ENCODE measurements at regions not wholly inside any gene's neighbourhood (a gene's known extent, or its start where the extent isn't known, plus 50 kb on each side); places are given as distances from the start of the nearest gene placed in this dataset.

GRCh38 chr14:84303140-84303539, 1226.8 kb upstream of the FLRT2 start:
- Histone ChIP-seq H3K27me3 (ENCODE audit: control insufficient read depth, insufficient read depth, low read length) (no peaks in the 10 kb centered on the region), H3K9ac (ENCODE audit: low read length in 3 of 3) (no peak overlapping the region), H3K27ac (ENCODE audit: low read depth in 2 of 2, low read length in 2 of 2) (no peak overlapping the region), H3K9me3 (ENCODE audit: control insufficient read depth in 2 of 3, insufficient read depth in 1 of 3, low read length in 3 of 3) (no peaks in the 10 kb centered on the region), H3K4me3 (ENCODE audit: low read length in 3 of 3) (no peak overlapping the region), H3K36me3 (ENCODE audit: control insufficient read depth in 2 of 3, insufficient read depth in 3 of 3, low read length in 3 of 3) (no peaks in the 10 kb centered on the region), H3K4me1 (ENCODE audit: control insufficient read depth in 2 of 3, insufficient read depth in 2 of 3, low read depth in 1 of 3, low read length in 3 of 3) (no peaks in the 10 kb centered on the region)
- intact Hi-C loops (cut with DNase I): no loop called here
- no peak for FAIRE-seq
- TF ChIP-seq, protein P1, sequence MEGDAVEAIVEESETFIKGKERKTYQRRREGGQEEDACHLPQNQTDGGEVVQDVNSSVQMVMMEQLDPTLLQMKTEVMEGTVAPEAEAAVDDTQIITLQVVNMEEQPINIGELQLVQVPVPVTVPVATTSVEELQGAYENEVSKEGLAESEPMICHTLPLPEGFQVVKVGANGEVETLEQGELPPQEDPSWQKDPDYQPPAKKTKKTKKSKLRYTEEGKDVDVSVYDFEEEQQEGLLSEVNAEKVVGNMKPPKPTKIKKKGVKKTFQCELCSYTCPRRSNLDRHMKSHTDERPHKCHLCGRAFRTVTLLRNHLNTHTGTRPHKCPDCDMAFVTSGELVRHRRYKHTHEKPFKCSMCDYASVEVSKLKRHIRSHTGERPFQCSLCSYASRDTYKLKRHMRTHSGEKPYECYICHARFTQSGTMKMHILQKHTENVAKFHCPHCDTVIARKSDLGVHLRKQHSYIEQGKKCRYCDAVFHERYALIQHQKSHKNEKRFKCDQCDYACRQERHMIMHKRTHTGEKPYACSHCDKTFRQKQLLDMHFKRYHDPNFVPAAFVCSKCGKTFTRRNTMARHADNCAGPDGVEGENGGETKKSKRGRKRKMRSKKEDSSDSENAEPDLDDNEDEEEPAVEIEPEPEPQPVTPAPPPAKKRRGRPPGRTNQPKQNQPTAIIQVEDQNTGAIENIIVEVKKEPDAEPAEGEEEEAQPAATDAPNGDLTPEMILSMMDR (IDR thresholded peaks at IDR 0.05; ENCODE audit: borderline replicate concordance, extremely low read depth, insufficient read depth): no peak
- DNase-seq: no peak

DNA sequence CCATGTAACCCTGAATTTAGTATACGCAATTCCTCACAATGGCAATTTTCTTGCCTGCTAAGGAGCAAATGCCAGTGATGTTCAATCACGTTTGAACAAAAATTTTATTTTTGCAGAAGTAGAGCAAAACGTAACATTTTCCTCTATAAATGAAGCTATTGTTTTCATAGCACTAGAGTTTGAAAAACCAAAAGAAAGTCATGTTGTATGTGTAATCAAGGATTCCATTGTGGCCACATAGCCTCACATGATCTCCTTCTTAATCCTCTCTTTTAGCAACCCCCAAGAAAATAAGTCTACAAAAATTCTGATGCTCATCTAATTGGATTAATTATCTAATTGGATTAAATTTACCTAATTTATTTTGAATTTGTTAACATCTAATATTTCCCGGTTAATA, 1217.4 kb upstream of the FLRT2 start:
- Histone ChIP-seq H3K4me3 (ENCODE audit: low read length in 3 of 3) (no peak overlapping the region), H3K36me3 (ENCODE audit: control insufficient read depth in 2 of 3, insufficient read depth in 3 of 3, low read length in 3 of 3) (no peaks in the 10 kb centered on the region), H3K27ac (ENCODE audit: low read depth in 2 of 2, low read length in 2 of 2) (no peak overlapping the region), H3K27me3 (ENCODE audit: control insufficient read depth, insufficient read depth, low read length) (no peaks in the 10 kb centered on the region), H3K9ac (ENCODE audit: low read length in 3 of 3) (no peak overlapping the region), H3K9me3 (ENCODE audit: control insufficient read depth in 2 of 3, insufficient read depth in 1 of 3, low read length in 3 of 3) (no peaks in the 10 kb centered on the region), H3K4me1 (ENCODE audit: control insufficient read depth in 2 of 3, insufficient read depth in 2 of 3, low read depth in 1 of 3, low read length in 3 of 3) (no peaks in the 10 kb centered on the region)
- TF ChIP-seq, protein P1 (IDR thresholded peaks at IDR 0.05; ENCODE audit: borderline replicate concordance, extremely low read depth, insufficient read depth): no peak
- intact Hi-C loops (cut with DNase I): no loop called here
- no peak for DNase-seq
- FAIRE-seq: no peak

- no peaks in the 10 kb centered on the region for H3K4me1 ChIP-seq (ENCODE audit: control insufficient read depth in 2 of 3, insufficient read depth in 2 of 3, low read depth in 1 of 3, low read length in 3 of 3)
These were observed 1206.5 kb upstream of the FLRT2 start for GRCh38 chr14:84323450-84323849.

More at GRCh38 chr14:84323450-84323849, 1206.5 kb upstream of the FLRT2 start:
- H3K36me3 ChIP-seq (ENCODE audit: control insufficient read depth in 2 of 3, insufficient read depth in 3 of 3, low read length in 3 of 3): no peaks in the 10 kb centered on the region
- no peak for FAIRE-seq
- H3K27ac ChIP-seq (ENCODE audit: low read depth in 2 of 2, low read length in 2 of 2): no peak overlapping the region
- no peak overlapping the region for H3K4me3 ChIP-seq (ENCODE audit: low read length in 3 of 3)
- intact Hi-C loops (cut with DNase I): no loop called here
- DNase-seq: no peak
- no peaks in the 10 kb centered on the region for H3K27me3 ChIP-seq (ENCODE audit: control insufficient read depth, insufficient read depth, low read length)
- no peak overlapping the region for H3K9ac ChIP-seq (ENCODE audit: low read length in 3 of 3)
- no peaks in the 10 kb centered on the region for H3K9me3 ChIP-seq (ENCODE audit: control insufficient read depth in 2 of 3, insufficient read depth in 1 of 3, low read length in 3 of 3)
- TF ChIP-seq, protein P1 (IDR thresholded peaks at IDR 0.05; ENCODE audit: borderline replicate concordance, extremely low read depth, insufficient read depth): no peak

Measured in kidney (tissue), 13 donors.